ENCODE measurements at regions not wholly inside any gene's neighbourhood (a gene's known extent, or its start where the extent isn't known, plus 50 kb on each side); places are given as distances from the start of the nearest gene placed in this dataset.

GRCh38 chr10:90414926-90415325, 442.9 kb downstream of the HTR7 start:
- ChIA-PET POLR2A (no interaction called here), CTCF (no interaction called here)
- no peak overlapping the region for H3K4me3 ChIP-seq
- no peak overlapping the region for H3K4me2 ChIP-seq
- no peak overlapping the region for H3K27ac ChIP-seq
- peaks cover 7% of the 10 kb centered on the region; the same call in 2 of the 3 replicates for H3K9me3 ChIP-seq
- WGBS (ENCODE audit: missing lambda C conversion rate), result 62% methylated on average over 3 of the region's 3 CpGs
- TF ChIP-seq ZSCAN20 (CRISPR knock-in tag; IDR thresholded peaks at IDR 0.05) (no peak), RARB (CRISPR knock-in tag; IDR thresholded peaks at IDR 0.05) (no peak), ATOH8 (CRISPR knock-in tag; IDR thresholded peaks at IDR 0.05; ENCODE audit: low read depth) (no peak), HOXB5 (CRISPR knock-in tag; IDR thresholded peaks at IDR 0.05) (no peak), HES2 (IDR thresholded peaks at IDR 0.05) (no peak), NR3C1 (IDR thresholded peaks at IDR 0.05) (no peak), TFCP2L1 (CRISPR knock-in tag; IDR thresholded peaks at IDR 0.05) (no peak), PHF8 (IDR thresholded peaks at IDR 0.05; ENCODE audit: borderline replicate concordance, low read depth) (no peak), GATA3 (IDR thresholded peaks at IDR 0.05; ENCODE audit: borderline replicate concordance) (no peak), RCOR1 (IDR thresholded peaks at IDR 0.05; ENCODE audit: low read depth, low read length) (no peak), KDM1A (IDR thresholded peaks at IDR 0.05; ENCODE audit: low read depth) (no peak), JUNB (IDR thresholded peaks at IDR 0.05) (no peak), RNF2 (IDR thresholded peaks at IDR 0.05; ENCODE audit: borderline replicate concordance, low read depth) (no peak), POLR2AphosphoS2 (conservative IDR thresholded peaks at IDR 0.05; ENCODE audit: low read length) (no peak), HMGXB4 (CRISPR knock-in tag; IDR thresholded peaks at IDR 0.05; ENCODE audit: borderline replicate concordance) (no peak)
- FAIRE-seq (no peak), DNase-seq (ENCODE audit: low read depth in 1 of 2, low spot score in 1 of 2) (no peak), ATAC-seq (no peak)
- no peaks in the 10 kb centered on the region for H3K4me1 ChIP-seq

- CTCF ChIA-PET, result no interaction called here
Observed at GRCh38 chr10:90417029-90417428, 440.8 kb downstream of the HTR7 start.

More at GRCh38 chr10:90417029-90417428, 440.8 kb downstream of the HTR7 start:
- no peak for DNase-seq (ENCODE audit: low read depth in 1 of 2, low spot score in 1 of 2)
- no peak overlapping the region for H3K4me3 ChIP-seq
- POLR2A ChIA-PET, result no interaction called here
- no peaks in the 10 kb centered on the region for H3K9me3 ChIP-seq
- TF ChIP-seq JUN (IDR thresholded peaks at IDR 0.05) (no peak), PBX3 (IDR thresholded peaks at IDR 0.05) (no peak), REST (IDR thresholded peaks at IDR 0.05) (no peak), GATA3 (IDR thresholded peaks at IDR 0.05; ENCODE audit: borderline replicate concordance) (no peak), RAD21 (conservative IDR thresholded peaks at IDR 0.05 in 1 of 2, IDR thresholded peaks at IDR 0.05 in 1 of 2) (no peak)
- FAIRE-seq, result no peak
- H3K27ac ChIP-seq, result no peak overlapping the region
- ATAC-seq, result no peak
- no peaks in the 10 kb centered on the region for H3K4me1 ChIP-seq
- 7% methylated on average over 3 of the region's 3 CpGs for WGBS (ENCODE audit: missing lambda C conversion rate)
- no peak overlapping the region for H3K4me2 ChIP-seq
